ENCODE measurements at regions not wholly inside any gene's neighbourhood (a gene's known extent, or its start where the extent isn't known, plus 50 kb on each side); places are given as distances from the start of the nearest gene placed in this dataset.

GRCh38 chr4:19776929-19777328 is 474.8 kb upstream of the SLIT2 start:
- TF ChIP-seq CTCF (conservative IDR thresholded peaks at IDR 0.05; ENCODE audit: low read depth, low read length) (no peak), EZH2 (IDR thresholded peaks at IDR 0.05; ENCODE audit: borderline replicate concordance, low read depth, low read length, poor library complexity, severe bottlenecking) (no peak)
